ACC112 (cell line): ENCODE measurements at regions not wholly inside any gene's neighbourhood (a gene's known extent, or its start where the extent isn't known, plus 50 kb on each side); places are given as distances from the start of the nearest gene placed in this dataset.

ENCODE experiments used
- H2AFZ ChIP-seq: fragments of 200-600 bp; sonication (generic); one replicate; pipeline ENCODE4 v1.6.0; 2017; ENCODE audit warnings: antibody characterized with exemption, low read length; ENCODE audit not compliant: unreplicated experiment
- H3K27ac ChIP-seq: fragments of 200-600 bp; sonication (generic); 2 replicates; pipeline ENCODE4 v1.5.1; 2014; ENCODE audit warnings: low read depth, mild to moderate bottlenecking, antibody characterized with exemption, low read length, moderate library complexity
- H3K27me3 ChIP-seq: fragments of 200-600 bp; sonication (generic); 2 replicates; pipeline ENCODE4 v1.6.1; 2014; ENCODE audit warnings: mild to moderate bottlenecking, antibody characterized with exemption, low read length, moderate library complexity, mixed read lengths; ENCODE audit not compliant: insufficient read depth
- H3K36me3 ChIP-seq: fragments of 200-600 bp; sonication (generic); 2 replicates; pipeline ENCODE4 v1.6.1; 2016; ENCODE audit warnings: mild to moderate bottlenecking, antibody characterized with exemption, low read length, moderate library complexity, mixed read lengths; ENCODE audit not compliant: insufficient read depth
- H3K4me1 ChIP-seq: fragments of 200-600 bp; sonication (generic); one replicate; pipeline ENCODE4 v1.6.1; 2016; ENCODE audit warnings: low read length, mixed read lengths; ENCODE audit not compliant: insufficient read depth, unreplicated experiment, control insufficient read depth
- H3K4me3 ChIP-seq: fragments of 200-600 bp; sonication (generic); 2 replicates; pipeline ENCODE4 v1.5.1; 2014; ENCODE audit warnings: mild to moderate bottlenecking, low read depth, low read length
- H3K79me2 ChIP-seq: fragments of 200-600 bp; sonication (generic); one replicate; pipeline ENCODE4 v1.6.0; 2016; ENCODE audit warnings: low read length; ENCODE audit not compliant: control insufficient read depth, unreplicated experiment, insufficient read depth

GRCh38 chr6:4522453-4522852 lies 253.8 kb upstream of the CDYL start:
- H3K36me3 ChIP-seq = no peaks in the 10 kb centered on the region
- H3K4me3 ChIP-seq = no peak overlapping the region
- H3K27me3 ChIP-seq = no peaks in the 10 kb centered on the region
- no peaks in the 10 kb centered on the region for H3K4me1 ChIP-seq
- H2AFZ ChIP-seq = no peak overlapping the region
- H3K27ac ChIP-seq = no peak overlapping the region
- no peaks in the 10 kb centered on the region for H3K79me2 ChIP-seq

- Histone ChIP-seq H3K4me3 (no peak overlapping the region), H3K79me2 (no peaks in the 10 kb centered on the region), H2AFZ (no peak overlapping the region), H3K4me1 (no peaks in the 10 kb centered on the region), H3K36me3 (no peaks in the 10 kb centered on the region), H3K27ac (no peak overlapping the region), H3K27me3 (no peaks in the 10 kb centered on the region)
Measured at GRCh38 chr6:4521070-4521469, 255.1 kb upstream of the CDYL start.

DNA sequence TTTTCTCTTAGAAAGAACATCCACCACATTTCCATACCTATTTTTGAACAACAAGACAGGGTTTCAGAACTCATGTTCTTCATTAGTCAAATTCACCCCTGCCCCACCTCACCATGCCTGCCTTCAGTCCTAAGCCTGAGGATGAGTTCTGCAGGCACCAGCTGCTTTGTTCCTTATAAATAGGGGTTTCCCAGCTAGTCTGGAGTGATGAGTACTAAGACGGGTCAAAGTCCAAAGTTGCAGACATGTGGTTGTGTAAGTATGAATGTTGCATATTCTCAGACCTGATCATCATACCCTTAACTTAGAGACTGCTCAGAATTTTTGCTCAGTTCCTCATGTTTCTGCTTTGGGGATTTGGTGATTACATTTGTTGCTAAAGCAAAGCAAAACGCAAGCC lies 257.7 kb upstream of the CDYL start:
- Histone ChIP-seq H3K4me1 (no peaks in the 10 kb centered on the region), H2AFZ (no peak overlapping the region), H3K27ac (no peak overlapping the region), H3K79me2 (no peaks in the 10 kb centered on the region), H3K4me3 (no peak overlapping the region), H3K27me3 (no peaks in the 10 kb centered on the region), H3K36me3 (no peaks in the 10 kb centered on the region)

DNA sequence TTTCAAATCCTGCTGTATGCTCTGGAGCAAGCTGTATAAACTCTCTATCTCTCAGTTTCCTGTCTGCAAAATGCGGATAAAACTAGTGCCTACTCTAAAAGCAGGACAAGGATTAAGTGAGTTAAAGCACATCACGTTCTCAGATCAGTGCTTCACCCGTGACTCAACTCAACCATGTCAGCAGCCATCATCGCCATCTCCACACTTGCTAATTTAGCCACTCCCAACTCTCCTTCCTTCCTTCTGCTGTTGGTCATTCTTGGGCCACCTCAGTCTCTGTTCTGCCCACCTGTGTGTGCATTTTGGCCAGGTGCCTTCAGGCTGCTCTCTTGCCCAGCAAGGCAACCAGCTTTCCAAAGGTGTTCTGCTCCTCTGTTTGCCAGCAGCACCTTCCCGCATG lies 260.0 kb upstream of the CDYL start:
- no peaks in the 10 kb centered on the region for H3K4me1 ChIP-seq
- no peak overlapping the region for H3K4me3 ChIP-seq
- H3K36me3 ChIP-seq = no peaks in the 10 kb centered on the region
- no peak overlapping the region for H3K27ac ChIP-seq
- H3K79me2 ChIP-seq = no peaks in the 10 kb centered on the region
- H2AFZ ChIP-seq = no peak overlapping the region
- no peaks in the 10 kb centered on the region for H3K27me3 ChIP-seq

GRCh38 chr6:4513561-4513960 lies 262.6 kb upstream of the CDYL start:
- Histone ChIP-seq H3K27ac (no peak overlapping the region), H3K4me1 (no peaks in the 10 kb centered on the region), H3K4me3 (no peak overlapping the region), H3K79me2 (no peaks in the 10 kb centered on the region), H2AFZ (no peak overlapping the region), H3K27me3 (no peaks in the 10 kb centered on the region), H3K36me3 (no peaks in the 10 kb centered on the region)

DNA sequence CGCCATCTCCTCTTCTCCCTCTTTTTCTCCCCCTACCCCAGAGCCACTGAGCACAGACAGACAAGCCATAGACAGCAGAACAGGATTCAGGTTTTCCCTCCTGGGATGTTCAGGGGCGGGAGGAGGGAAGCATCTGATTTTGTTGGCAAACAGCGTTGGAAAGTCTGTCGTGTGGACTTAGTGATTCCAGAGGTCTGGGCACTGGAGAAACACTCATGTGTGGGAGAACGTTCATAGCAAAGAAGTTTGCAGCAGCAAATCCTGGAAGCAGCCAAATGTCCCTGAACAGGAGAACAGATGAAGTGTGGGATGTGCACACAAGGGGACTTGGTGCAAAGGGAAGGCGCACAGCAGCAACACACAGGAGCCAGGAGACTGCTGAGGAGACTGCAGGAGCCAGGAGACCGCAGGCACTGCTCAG lies 264.1 kb upstream of the CDYL start:
- Histone ChIP-seq H2AFZ (no peak overlapping the region), H3K27ac (no peak overlapping the region), H3K36me3 (no peaks in the 10 kb centered on the region), H3K4me3 (no peak overlapping the region), H3K27me3 (no peaks in the 10 kb centered on the region), H3K79me2 (no peaks in the 10 kb centered on the region), H3K4me1 (no peaks in the 10 kb centered on the region)

DNA sequence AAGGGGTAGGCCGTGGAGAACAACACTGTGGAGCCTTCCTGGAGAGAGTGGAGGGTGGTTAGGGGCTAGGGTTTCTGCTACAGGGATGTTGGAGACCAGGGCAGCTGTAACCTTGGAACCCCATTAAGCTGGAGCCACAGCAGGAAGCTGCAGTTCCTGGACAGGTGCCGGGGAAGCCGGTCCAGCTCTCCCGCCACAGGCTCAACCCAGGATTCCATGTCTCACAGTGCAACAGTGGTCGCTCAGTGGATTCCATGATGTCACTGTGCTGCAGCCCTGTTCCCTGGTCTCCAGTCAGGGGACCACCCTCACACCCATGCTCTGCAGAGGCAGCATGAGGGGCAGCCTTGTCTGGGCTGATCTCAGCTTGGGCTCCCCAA lies 264.6 kb upstream of the CDYL start:
- Histone ChIP-seq H3K4me3 (no peak overlapping the region), H3K27ac (no peak overlapping the region), H3K27me3 (no peaks in the 10 kb centered on the region), H2AFZ (no peak overlapping the region), H3K36me3 (no peaks in the 10 kb centered on the region), H3K79me2 (no peaks in the 10 kb centered on the region), H3K4me1 (no peaks in the 10 kb centered on the region)

DNA sequence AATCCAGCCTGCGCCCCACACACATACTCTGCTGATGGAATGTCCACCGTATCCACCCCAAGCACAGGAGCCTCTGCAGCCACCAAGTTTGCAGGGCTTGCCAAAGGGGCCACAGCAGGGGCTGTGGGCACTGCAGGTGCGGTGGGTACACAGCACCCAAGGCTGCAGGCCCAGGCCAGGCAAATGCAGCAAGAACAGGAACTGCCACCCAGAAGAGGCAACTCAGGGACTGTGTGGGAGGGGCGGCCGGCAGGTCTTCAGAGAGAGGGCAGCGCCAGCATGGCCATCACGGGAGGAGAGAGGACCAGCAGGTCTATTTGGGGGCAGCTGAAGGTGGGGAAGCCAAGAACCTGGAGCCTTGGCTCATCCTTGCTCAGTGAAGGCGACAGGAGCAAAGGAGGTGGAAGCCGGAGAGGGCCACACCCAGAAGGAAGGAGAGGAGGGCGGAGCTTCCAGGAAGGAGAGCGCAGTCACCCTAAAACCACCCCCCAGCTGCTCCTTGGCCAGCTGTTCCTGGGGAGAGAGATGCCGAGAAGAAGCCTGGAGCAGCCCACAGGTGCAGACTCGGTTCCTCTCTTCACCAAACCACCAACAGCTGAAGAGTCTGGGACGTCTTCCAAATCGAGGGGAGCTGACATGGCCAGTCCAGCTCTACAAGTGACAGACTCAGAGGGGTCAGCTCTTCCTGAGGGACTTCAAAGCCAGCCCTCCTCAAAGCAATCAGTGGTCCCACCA lies 265.1 kb upstream of the CDYL start:
- Histone ChIP-seq H3K4me1 (no peaks in the 10 kb centered on the region), H3K79me2 (no peaks in the 10 kb centered on the region), H3K36me3 (no peaks in the 10 kb centered on the region), H3K27me3 (no peaks in the 10 kb centered on the region), H3K27ac (no peak overlapping the region), H2AFZ (no peak overlapping the region), H3K4me3 (no peak overlapping the region)

- Histone ChIP-seq H3K36me3 (no peaks in the 10 kb centered on the region), H3K27me3 (no peaks in the 10 kb centered on the region), H3K4me1 (no peaks in the 10 kb centered on the region)
Measured at GRCh38 chr6:4510317-4510716, 265.9 kb upstream of the CDYL start.

GRCh38 chr6:4509506-4509905 lies 266.7 kb upstream of the CDYL start:
- no peak overlapping the region for H2AFZ ChIP-seq
- no peaks in the 10 kb centered on the region for H3K79me2 ChIP-seq
- no peaks in the 10 kb centered on the region for H3K36me3 ChIP-seq
- H3K4me1 ChIP-seq = no peaks in the 10 kb centered on the region
- no peaks in the 10 kb centered on the region for H3K27me3 ChIP-seq
- no peak overlapping the region for H3K4me3 ChIP-seq
- no peak overlapping the region for H3K27ac ChIP-seq

More at GRCh38 chr6:4510317-4510716, 265.9 kb upstream of the CDYL start:
- Histone ChIP-seq H3K79me2 (no peaks in the 10 kb centered on the region), H2AFZ (no peak overlapping the region), H3K4me3 (no peak overlapping the region), H3K27ac (no peak overlapping the region)

- H3K36me3 ChIP-seq = no peaks in the 10 kb centered on the region
- H3K4me1 ChIP-seq = no peaks in the 10 kb centered on the region
- no peak overlapping the region for H3K27ac ChIP-seq
- H2AFZ ChIP-seq = no peak overlapping the region
- peaks cover 10% of the 10 kb centered on the region; the same call in 1 of the 2 replicates for H3K27me3 ChIP-seq
- no peaks in the 10 kb centered on the region for H3K79me2 ChIP-seq
- H3K4me3 ChIP-seq = no peak overlapping the region
Measured at GRCh38 chr6:4506792-4507191, 269.4 kb upstream of the CDYL start.
